SIG-M5 treated with dmso at 0.1 percent for 504 hours (cell line): ENCODE measurements at regions not wholly inside any gene's neighbourhood (a gene's known extent, or its start where the extent isn't known, plus 50 kb on each side); places are given as distances from the start of the nearest gene placed in this dataset.
A peak's percentile ranks its signal among the peaks of the same experiment; 100 is the strongest.
"Not testable (repeated sequence)": the region's sequence is repeated elsewhere in the genome, so short reads cannot be mapped to it uniquely, and the experiment has no call there.

Experiments
- DNase-seq: peaks from one replicate; lab custom pipeline; 2025; ENCODE audit not compliant: unreplicated experiment; lab: John Stamatoyannopoulos, UW

- DNase-seq: no peak
These were observed 786.0 kb upstream of the SLC39A10 start for GRCh38 chr2:194870974-194871535.

- DNase-seq: no peak
These were observed 789.7 kb upstream of the SLC39A10 start for GRCh38 chr2:194867328-194867727.

GRCh38 chr2:194854941-194855340 lies 802.1 kb upstream of the SLC39A10 start:
- DNase-seq: no peak

- DNase-seq: no peak
These were observed 814.2 kb upstream of the SLC39A10 start for GRCh38 chr2:194842871-194843270.

- not testable (repeated sequence) for DNase-seq
These were observed 822.7 kb upstream of the SLC39A10 start for GRCh38 chr2:194834371-194834770.

- no peak for DNase-seq
These were observed 830.8 kb upstream of the SLC39A10 start for GRCh38 chr2:194826241-194826640.

- no peak for DNase-seq
These were observed 832.6 kb upstream of the SLC39A10 start for GRCh38 chr2:194824450-194824849.

- no peak for DNase-seq
These were observed 834.4 kb upstream of the SLC39A10 start for GRCh38 chr2:194822657-194823056.

- DNase-seq: no peak
These were observed 834.9 kb upstream of the SLC39A10 start for GRCh38 chr2:194822097-194822496.

- peak; percentile 21 for DNase-seq
These were observed 837.7 kb upstream of the SLC39A10 start for GRCh38 chr2:194819367-194819766.

GRCh38 chr2:194815475-194815874 lies 841.6 kb upstream of the SLC39A10 start:
- DNase-seq: no peak

- DNase-seq: no peak
These were observed 854.4 kb upstream of the SLC39A10 start for GRCh38 chr2:194802589-194802988.

GRCh38 chr2:194787071-194787470 lies 870.0 kb upstream of the SLC39A10 start:
- DNase-seq: not testable (repeated sequence)

- DNase-seq: not testable (repeated sequence)
These were observed 885.6 kb upstream of the SLC39A10 start for GRCh38 chr2:194771394-194771793.

GRCh38 chr2:194769030-194769429 lies 888.0 kb upstream of the SLC39A10 start:
- no peak for DNase-seq

- DNase-seq: no peak
These were observed 891.3 kb upstream of the SLC39A10 start for GRCh38 chr2:194765723-194766122.

- DNase-seq: no peak
These were observed 906.1 kb upstream of the SLC39A10 start for GRCh38 chr2:194750926-194751325.

GRCh38 chr2:194745557-194746146 lies 911.4 kb upstream of the SLC39A10 start:
- no peak for DNase-seq

- no peak for DNase-seq
These were observed 914.3 kb upstream of the SLC39A10 start for GRCh38 chr2:194742706-194743105.

GRCh38 chr2:194739217-194739616 lies 917.8 kb upstream of the SLC39A10 start:
- no peak for DNase-seq

- no peak for DNase-seq
These were observed 921.0 kb upstream of the SLC39A10 start for GRCh38 chr2:194735837-194736542.

- DNase-seq: no peak
These were observed 926.8 kb upstream of the SLC39A10 start for GRCh38 chr2:194730266-194730665.
